Fibroblast of mammary gland (primary cell): ENCODE measurements at regions not wholly inside any gene's neighbourhood (a gene's known extent, or its start where the extent isn't known, plus 50 kb on each side); places are given as distances from the start of the nearest gene placed in this dataset.

ENCODE experiments used
- DNase-seq: peaks from one replicate; pipeline ENCODE4 v3.0.0-alpha.2; 2010; ENCODE audit warnings: low read depth
- H3K4me3 ChIP-seq: 2 replicates; pipeline ENCODE4 v1.5.1; 2011; ENCODE audit warnings: low read depth, mild to moderate bottlenecking, low read length, moderate library complexity; ENCODE audit not compliant: control insufficient read depth
- TF ChIP-seq, protein P1 (sequence below): conservative IDR thresholded peaks from 2 replicates; pipeline ENCODE4 v1.5.1; 2011; ENCODE audit warnings: low read depth, low read length, inconsistent platforms; ENCODE audit not compliant: control insufficient read depth, insufficient read depth

DNA sequence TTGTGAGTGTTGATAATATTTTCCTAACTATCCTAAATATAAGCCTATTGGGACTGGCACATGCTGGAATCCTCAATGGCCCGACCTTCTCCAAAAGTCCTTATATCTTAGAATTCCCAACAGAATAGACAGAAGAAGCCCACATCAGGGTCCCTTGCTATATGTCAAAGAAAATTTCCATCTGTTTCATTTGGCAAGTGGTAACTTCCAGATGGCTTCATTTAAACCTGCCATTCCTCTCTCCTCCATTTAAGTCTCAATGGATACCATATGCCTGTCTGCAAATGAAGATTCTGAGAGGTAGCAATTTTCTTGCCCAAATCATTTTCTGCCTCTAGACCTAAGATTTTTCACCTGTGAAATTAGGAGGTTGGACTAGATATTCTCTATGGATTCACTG, 73.1 kb upstream of the KCNA4 start:
- TF ChIP-seq, protein P1, sequence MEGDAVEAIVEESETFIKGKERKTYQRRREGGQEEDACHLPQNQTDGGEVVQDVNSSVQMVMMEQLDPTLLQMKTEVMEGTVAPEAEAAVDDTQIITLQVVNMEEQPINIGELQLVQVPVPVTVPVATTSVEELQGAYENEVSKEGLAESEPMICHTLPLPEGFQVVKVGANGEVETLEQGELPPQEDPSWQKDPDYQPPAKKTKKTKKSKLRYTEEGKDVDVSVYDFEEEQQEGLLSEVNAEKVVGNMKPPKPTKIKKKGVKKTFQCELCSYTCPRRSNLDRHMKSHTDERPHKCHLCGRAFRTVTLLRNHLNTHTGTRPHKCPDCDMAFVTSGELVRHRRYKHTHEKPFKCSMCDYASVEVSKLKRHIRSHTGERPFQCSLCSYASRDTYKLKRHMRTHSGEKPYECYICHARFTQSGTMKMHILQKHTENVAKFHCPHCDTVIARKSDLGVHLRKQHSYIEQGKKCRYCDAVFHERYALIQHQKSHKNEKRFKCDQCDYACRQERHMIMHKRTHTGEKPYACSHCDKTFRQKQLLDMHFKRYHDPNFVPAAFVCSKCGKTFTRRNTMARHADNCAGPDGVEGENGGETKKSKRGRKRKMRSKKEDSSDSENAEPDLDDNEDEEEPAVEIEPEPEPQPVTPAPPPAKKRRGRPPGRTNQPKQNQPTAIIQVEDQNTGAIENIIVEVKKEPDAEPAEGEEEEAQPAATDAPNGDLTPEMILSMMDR = no peak
- H3K4me3 ChIP-seq = no peak overlapping the region
- no peak for DNase-seq

- TF ChIP-seq, protein P1 = no peak
- no peak for DNase-seq
- H3K4me3 ChIP-seq = no peak overlapping the region
Measured at GRCh38 chr11:30091246-30091645, 74.4 kb upstream of the KCNA4 start.

GRCh38 chr11:30091737-30092136, 74.9 kb upstream of the KCNA4 start:
- TF ChIP-seq, protein P1 = no peak
- H3K4me3 ChIP-seq = no peak overlapping the region
- no peak for DNase-seq

- DNase-seq = no peak
- TF ChIP-seq, protein P1 = no peak
- H3K4me3 ChIP-seq = no peak overlapping the region
Measured at GRCh38 chr11:30092518-30092917, 75.7 kb upstream of the KCNA4 start.

GRCh38 chr11:30100495-30100894, 83.7 kb upstream of the KCNA4 start:
- H3K4me3 ChIP-seq = no peak overlapping the region
- no peak for DNase-seq
- TF ChIP-seq, protein P1 = no peak

DNA sequence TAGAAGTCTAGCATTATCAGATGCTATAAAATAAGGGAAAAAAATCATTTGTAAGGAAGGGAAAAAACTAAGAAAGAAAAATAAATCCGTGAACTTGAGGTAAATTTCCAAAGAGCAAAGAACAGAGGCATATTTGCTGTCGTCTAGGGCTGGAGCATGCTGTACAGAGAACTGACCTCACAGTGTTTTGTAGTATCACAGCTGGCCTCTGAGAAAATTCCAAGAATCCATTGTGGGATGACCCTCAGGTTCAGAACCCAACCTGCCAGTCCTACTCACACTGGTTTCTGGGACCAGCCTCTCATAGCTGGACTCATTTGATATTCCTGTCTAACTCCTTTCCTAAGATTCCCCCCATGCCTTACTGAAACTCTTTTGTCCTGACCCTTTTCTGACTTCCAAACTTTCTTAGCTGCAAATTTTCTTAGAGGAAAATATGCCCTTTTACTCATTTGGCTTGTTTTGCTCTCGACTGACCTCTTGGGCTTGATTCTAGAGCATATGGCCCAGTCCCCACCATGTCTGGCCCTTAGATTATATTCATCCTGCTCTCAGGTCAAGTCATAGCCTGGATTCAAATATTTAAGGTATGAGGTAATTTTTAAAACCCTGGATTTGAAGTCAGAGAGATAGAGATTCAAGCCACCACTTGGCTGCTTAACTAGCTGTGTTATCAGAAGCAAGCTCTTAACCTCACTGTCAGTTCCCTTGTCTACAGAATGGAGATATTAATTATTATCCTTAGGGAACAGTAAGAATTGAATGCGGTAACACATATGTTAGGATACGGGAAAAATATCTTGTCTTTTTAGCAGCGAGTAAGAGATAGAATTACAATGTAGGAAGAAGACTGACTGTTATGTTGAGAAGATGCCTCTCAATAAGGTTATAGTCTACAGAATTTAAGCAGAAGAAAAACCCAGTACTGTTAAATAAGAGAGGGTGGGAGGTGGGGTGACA, 89.7 kb upstream of the KCNA4 start:
- DNase-seq = no peak
- H3K4me3 ChIP-seq = no peak overlapping the region
- TF ChIP-seq, protein P1 = no peak
